Mucosa of descending colon (tissue), 3 donors: ENCODE measurements at regions not wholly inside any gene's neighbourhood (a gene's known extent, or its start where the extent isn't known, plus 50 kb on each side); places are given as distances from the start of the nearest gene placed in this dataset.

Source experiments
- ATAC-seq: fragments of 200-7000 bp; cut with Tn5 transposase; one replicate; pipeline ENCODE4 v1.9.1; 2020; ENCODE audit warnings: mild to moderate bottlenecking, moderate library complexity
- DNase-seq, 3 donors: peaks; one replicate each; pipeline ENCODE4 v3.0.0-alpha.2; 2020
- H3K36me3 ChIP-seq: fragments of 200-600 bp; one replicate; pipeline ENCODE4 v1.8.0; 2021; ENCODE audit warnings: low read depth, mild to moderate bottlenecking
- H3K4me1 ChIP-seq: fragments of 200-600 bp; one replicate; pipeline ENCODE4 v1.8.0; 2021; ENCODE audit warnings: low read depth, mild to moderate bottlenecking
- H3K4me3 ChIP-seq: fragments of 200-600 bp; one replicate; pipeline ENCODE4 v1.8.0; 2021; ENCODE audit warnings: mild to moderate bottlenecking
- H3K9me3 ChIP-seq: fragments of 200-600 bp; one replicate; pipeline ENCODE4 v1.8.0; 2021; ENCODE audit warnings: mild to moderate bottlenecking
- intact Hi-C, 2 donors: fragments of 100-400 bp; cut with DNase I in 1 of 2; cut with micrococcal nuclease in 1 of 2; formaldehyde crosslinking; loops; one replicate each; pipeline versions ENCODE4 v1.11.0 to v1.11.1; 2022; cut with DNase I, micrococcal nuclease
- TF ChIP-seq, protein P1 (sequence below): fragments of 200-600 bp; IDR thresholded peaks from one replicate; pipeline ENCODE4 v1.8.0; 2022; ENCODE audit warnings: antibody characterized with exemption, mild to moderate bottlenecking
- donor health status: DM: no; HTN: no; CAD: no; lungs with moderate emphysema.
- donor health status: DM: no; HTN: no; CAD: no.
- donor health status: DM: no; HTN: yes; CAD: no.

DNA sequence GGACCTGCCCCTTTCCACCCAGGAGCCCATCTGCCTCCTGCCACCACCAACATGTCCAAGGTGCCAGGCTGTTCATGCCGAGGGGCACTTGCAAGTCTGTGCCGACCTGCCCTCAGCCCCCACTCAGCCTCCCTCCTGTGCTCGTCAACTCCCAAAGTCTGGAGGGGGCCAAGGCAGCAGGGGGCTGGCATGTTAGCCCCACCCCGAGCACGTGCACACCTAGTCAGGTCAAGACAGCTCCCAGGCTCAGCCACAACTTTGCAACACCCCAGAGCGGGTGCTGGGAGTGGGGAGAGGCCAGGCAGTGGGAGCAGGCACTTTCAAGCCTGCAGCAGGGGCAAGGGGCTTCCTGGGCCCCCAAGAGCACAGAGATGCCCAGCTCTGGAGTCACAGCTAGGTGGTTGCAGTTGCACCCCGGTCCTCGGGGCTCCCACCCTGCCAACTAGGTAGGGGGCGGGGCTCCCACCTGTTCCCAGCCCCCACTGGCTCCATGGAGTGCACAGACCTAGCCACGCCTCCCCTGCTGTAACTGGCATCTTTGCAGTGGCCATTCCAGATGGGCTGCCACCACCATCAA, 272.5 kb downstream of the CETN3 start:
- H3K4me3 ChIP-seq: no peak overlapping the region
- intact Hi-C loops: loop anchor here in 1 of 2 donors (10.0 kb wide), 1 partner anchor 128 kb away; no protein-coding TSS in a partner anchor
- no peaks in the 10 kb centered on the region for H3K4me1 ChIP-seq
- H3K36me3 ChIP-seq: no peaks in the 10 kb centered on the region
- ATAC-seq: no peak
- TF ChIP-seq, protein P1, sequence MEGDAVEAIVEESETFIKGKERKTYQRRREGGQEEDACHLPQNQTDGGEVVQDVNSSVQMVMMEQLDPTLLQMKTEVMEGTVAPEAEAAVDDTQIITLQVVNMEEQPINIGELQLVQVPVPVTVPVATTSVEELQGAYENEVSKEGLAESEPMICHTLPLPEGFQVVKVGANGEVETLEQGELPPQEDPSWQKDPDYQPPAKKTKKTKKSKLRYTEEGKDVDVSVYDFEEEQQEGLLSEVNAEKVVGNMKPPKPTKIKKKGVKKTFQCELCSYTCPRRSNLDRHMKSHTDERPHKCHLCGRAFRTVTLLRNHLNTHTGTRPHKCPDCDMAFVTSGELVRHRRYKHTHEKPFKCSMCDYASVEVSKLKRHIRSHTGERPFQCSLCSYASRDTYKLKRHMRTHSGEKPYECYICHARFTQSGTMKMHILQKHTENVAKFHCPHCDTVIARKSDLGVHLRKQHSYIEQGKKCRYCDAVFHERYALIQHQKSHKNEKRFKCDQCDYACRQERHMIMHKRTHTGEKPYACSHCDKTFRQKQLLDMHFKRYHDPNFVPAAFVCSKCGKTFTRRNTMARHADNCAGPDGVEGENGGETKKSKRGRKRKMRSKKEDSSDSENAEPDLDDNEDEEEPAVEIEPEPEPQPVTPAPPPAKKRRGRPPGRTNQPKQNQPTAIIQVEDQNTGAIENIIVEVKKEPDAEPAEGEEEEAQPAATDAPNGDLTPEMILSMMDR: no peak
- no peaks in the 10 kb centered on the region for H3K9me3 ChIP-seq
- no peak for DNase-seq

DNA sequence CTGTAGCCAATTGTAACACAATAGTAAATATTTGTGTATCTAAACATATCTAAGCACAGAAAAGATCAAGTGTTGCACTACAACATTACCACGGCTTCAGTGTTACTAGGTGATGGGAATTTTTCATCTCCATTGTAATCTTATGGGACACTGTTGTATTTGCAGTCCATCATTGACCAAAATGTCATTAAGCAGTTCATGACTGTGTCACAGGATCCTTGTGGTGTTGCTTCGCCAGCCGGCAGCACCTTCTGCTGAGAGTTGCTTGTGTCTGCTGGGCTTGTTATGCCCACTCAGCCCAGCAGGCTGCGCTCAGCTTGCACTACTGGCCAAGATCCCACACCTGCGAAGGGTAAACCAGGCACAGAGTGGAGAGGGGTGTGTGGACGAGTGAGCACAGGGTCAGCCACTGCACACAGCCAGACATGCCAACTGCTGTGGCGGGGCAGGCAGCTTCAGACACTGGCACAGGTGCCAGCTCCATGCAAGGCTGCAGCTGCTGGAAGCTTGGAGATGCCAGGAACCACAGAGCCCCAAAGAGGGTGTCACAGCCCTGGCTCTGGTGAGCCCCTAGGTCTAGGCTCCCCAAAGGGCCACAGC, 273.7 kb downstream of the CETN3 start:
- peak; percentile 39 to 70 (median 69) for DNase-seq
- no peaks in the 10 kb centered on the region for H3K4me1 ChIP-seq
- intact Hi-C loops: loop anchor here in 1 of 2 donors (10.0 kb wide), 1 partner anchor 129 kb away; no protein-coding TSS in a partner anchor
- peak; percentile 85 for ATAC-seq
- TF ChIP-seq, protein P1: peak; percentile 27
- H3K9me3 ChIP-seq: no peaks in the 10 kb centered on the region
- H3K4me3 ChIP-seq: no peak overlapping the region
- H3K36me3 ChIP-seq: no peaks in the 10 kb centered on the region

DNA sequence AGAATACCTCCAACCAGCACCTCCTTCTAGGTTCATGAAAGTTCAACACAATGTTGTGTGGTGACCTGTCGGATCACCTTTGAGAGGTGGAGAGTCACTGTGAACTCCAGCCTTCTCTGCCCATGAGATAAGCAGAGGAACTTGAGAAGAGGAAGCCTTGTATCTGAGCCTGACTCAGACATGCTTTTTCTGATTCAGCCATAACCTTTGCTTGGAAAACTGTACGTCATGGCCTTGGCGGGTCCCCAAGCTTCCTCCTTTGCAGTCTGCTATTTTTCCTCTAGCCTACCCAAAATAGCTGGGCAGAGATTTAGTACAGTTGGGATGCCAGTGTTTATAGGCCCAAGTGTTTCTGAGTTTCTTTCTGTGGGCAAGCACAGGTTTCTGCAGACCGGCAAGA, 274.7 kb downstream of the CETN3 start:
- ATAC-seq (peak; percentile 35), DNase-seq (peak in 2 of 3 donors; percentile 27 to 30)
- no peaks in the 10 kb centered on the region for H3K4me1 ChIP-seq
- intact Hi-C loops: loop anchor here in 1 of 2 donors (10.0 kb wide), 1 partner anchor 130 kb away; no protein-coding TSS in a partner anchor
- H3K36me3 ChIP-seq: no peaks in the 10 kb centered on the region
- no peak overlapping the region for H3K4me3 ChIP-seq
- no peaks in the 10 kb centered on the region for H3K9me3 ChIP-seq
- TF ChIP-seq, protein P1: no peak

DNA sequence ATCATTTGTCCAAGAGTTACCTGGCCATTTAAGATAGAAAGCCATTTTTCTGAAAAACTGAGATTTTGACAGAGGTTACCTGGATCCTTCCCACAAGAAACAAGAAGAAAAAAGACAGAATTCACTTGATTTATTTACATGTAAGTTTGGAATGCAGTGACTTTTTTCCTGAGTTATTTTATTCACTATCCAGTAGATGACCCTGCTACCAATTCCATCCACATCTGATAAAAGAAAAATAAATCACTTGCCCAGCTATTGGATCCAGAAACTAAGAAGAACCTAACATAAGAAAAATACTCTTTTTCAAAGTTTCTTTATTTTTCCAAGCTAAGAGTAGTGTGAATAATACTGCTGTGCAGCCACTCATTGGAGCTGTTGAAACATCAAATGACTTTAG, 275.2 kb downstream of the CETN3 start:
- no peak for DNase-seq
- no peak for ATAC-seq
- intact Hi-C loops: loop anchor here in 1 of 2 donors (10.0 kb wide), 1 partner anchor 130 kb away; no protein-coding TSS in a partner anchor
- TF ChIP-seq, protein P1: no peak
- Histone ChIP-seq H3K36me3 (no peaks in the 10 kb centered on the region), H3K4me1 (no peaks in the 10 kb centered on the region), H3K9me3 (no peaks in the 10 kb centered on the region), H3K4me3 (no peak overlapping the region)

DNA sequence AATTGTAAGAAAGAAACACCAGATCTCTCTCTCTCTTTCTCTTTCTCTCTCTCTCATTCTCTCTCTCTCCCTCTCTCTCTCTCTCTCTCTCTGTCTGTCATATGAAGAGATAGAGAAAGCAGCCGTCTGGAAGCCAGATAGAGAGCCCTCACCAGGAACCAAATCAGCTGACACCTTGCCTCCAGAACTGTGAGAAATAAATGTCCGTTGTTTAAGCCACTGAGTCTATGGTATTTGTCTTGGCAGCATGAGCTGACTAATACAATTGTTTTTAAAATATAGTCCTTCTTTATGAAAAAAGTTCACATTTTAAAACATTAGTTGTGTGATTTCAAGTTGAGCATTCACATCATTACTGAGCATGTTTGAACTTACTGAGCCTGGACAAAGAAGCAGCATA, 275.6 kb downstream of the CETN3 start:
- Histone ChIP-seq H3K36me3 (no peaks in the 10 kb centered on the region), H3K9me3 (no peaks in the 10 kb centered on the region), H3K4me3 (no peak overlapping the region), H3K4me1 (no peaks in the 10 kb centered on the region)
- ATAC-seq: no peak
- no peak for DNase-seq
- TF ChIP-seq, protein P1: no peak
- intact Hi-C loops: loop anchor here in 1 of 2 donors (10.0 kb wide), 1 partner anchor 131 kb away; no protein-coding TSS in a partner anchor
